Glomerular visceral epithelial cell (primary cell): ENCODE measurements at regions not wholly inside any gene's neighbourhood (a gene's known extent, or its start where the extent isn't known, plus 50 kb on each side); places are given as distances from the start of the nearest gene placed in this dataset.
A peak's percentile ranks its signal among the peaks of the same experiment; 100 is the strongest.

Experiments
- DNase-seq: peaks from one replicate; pipeline ENCODE4 v3.0.0-alpha.2; 2016; ENCODE audit errors: extremely low spot score

GRCh38 chr6:85396159-85396808, 53.6 kb upstream of the NT5E start:
- no peak for DNase-seq

GRCh38 chr6:85395746-85396145, 54.1 kb upstream of the NT5E start:
- DNase-seq = no peak

- no peak for DNase-seq
These were observed 54.9 kb upstream of the NT5E start for GRCh38 chr6:85394853-85395538.

- DNase-seq = no peak
These were observed 55.7 kb upstream of the NT5E start for GRCh38 chr6:85394199-85394598.

- DNase-seq = no peak
These were observed 57.5 kb upstream of the NT5E start for GRCh38 chr6:85392379-85392778.

- DNase-seq = peak; percentile 31
These were observed 59.1 kb upstream of the NT5E start for GRCh38 chr6:85390775-85391174.

- DNase-seq = peak; percentile 57
These were observed 59.7 kb upstream of the NT5E start for GRCh38 chr6:85390105-85390728.

GRCh38 chr6:85389151-85389797, 60.6 kb upstream of the NT5E start:
- DNase-seq = no peak

- no peak for DNase-seq
These were observed 61.4 kb upstream of the NT5E start for GRCh38 chr6:85388531-85388930.

GRCh38 chr6:85385636-85386315, 64.1 kb upstream of the NT5E start:
- no peak for DNase-seq

- DNase-seq = no peak
These were observed 66.8 kb upstream of the NT5E start for GRCh38 chr6:85383042-85383441.

- no peak for DNase-seq
These were observed 67.3 kb upstream of the NT5E start for GRCh38 chr6:85382541-85382940.

- no peak for DNase-seq
These were observed 77.0 kb upstream of the NT5E start for GRCh38 chr6:85372915-85373270.

GRCh38 chr6:85372188-85372914, 77.5 kb upstream of the NT5E start:
- no peak for DNase-seq

- no peak for DNase-seq
These were observed 81.3 kb upstream of the NT5E start for GRCh38 chr6:85368631-85369030.

- DNase-seq = peak; percentile 53
These were observed 85.5 kb upstream of the NT5E start for GRCh38 chr6:85364344-85364743.

- no peak for DNase-seq
These were observed 86.0 kb upstream of the NT5E start for GRCh38 chr6:85363870-85364269.

GRCh38 chr6:85362652-85363310, 87.1 kb upstream of the NT5E start:
- DNase-seq = no peak

GRCh38 chr6:85361643-85362014, 88.3 kb upstream of the NT5E start:
- no peak for DNase-seq

- peak; percentile 82 for DNase-seq
These were observed 88.9 kb upstream of the NT5E start for GRCh38 chr6:85360794-85361642.
